HuH-7.5 (cell line): ENCODE measurements at regions not wholly inside any gene's neighbourhood (a gene's known extent, or its start where the extent isn't known, plus 50 kb on each side); places are given as distances from the start of the nearest gene placed in this dataset.
"Not testable (repeated sequence)": the region's sequence is repeated elsewhere in the genome, so short reads cannot be mapped to it uniquely, and the experiment has no call there.

Source experiments
- DNase-seq: peaks from one replicate; pipeline ENCODE4 v3.0.0; 2011; ENCODE audit warnings: low spot score

- DNase-seq = no peak
These were observed 68.5 kb downstream of the TMCO5A start for GRCh38 chr15:38002883-38003477.

- DNase-seq = no peak
These were observed 69.9 kb downstream of the TMCO5A start for GRCh38 chr15:38004218-38004861.

GRCh38 chr15:38005953-38006808 lies 71.7 kb downstream of the TMCO5A start:
- no peak for DNase-seq

GRCh38 chr15:38010395-38010794 lies 76.0 kb downstream of the TMCO5A start:
- DNase-seq = no peak

GRCh38 chr15:38012894-38013293 lies 78.5 kb downstream of the TMCO5A start:
- DNase-seq = no peak

GRCh38 chr15:38017721-38018120 lies 83.3 kb downstream of the TMCO5A start:
- DNase-seq = no peak

- no peak for DNase-seq
These were observed 84.6 kb downstream of the TMCO5A start for GRCh38 chr15:38019066-38019465.

- no peak for DNase-seq
These were observed 86.8 kb downstream of the TMCO5A start for GRCh38 chr15:38021259-38021658.

- DNase-seq = no peak
These were observed 90.1 kb downstream of the TMCO5A start for GRCh38 chr15:38024293-38025091.

- DNase-seq = not testable (repeated sequence)
These were observed 91.2 kb downstream of the TMCO5A start for GRCh38 chr15:38025656-38026055.

- no peak for DNase-seq
These were observed 94.4 kb downstream of the TMCO5A start for GRCh38 chr15:38028869-38029268.

GRCh38 chr15:38029736-38030135 lies 95.3 kb downstream of the TMCO5A start:
- DNase-seq = no peak

- DNase-seq = no peak
These were observed 96.2 kb downstream of the TMCO5A start for GRCh38 chr15:38030609-38031008.

- no peak for DNase-seq
These were observed 101.3 kb downstream of the TMCO5A start for GRCh38 chr15:38035701-38036100.

- no peak for DNase-seq
These were observed 102.4 kb downstream of the TMCO5A start for GRCh38 chr15:38036790-38037338.

- no peak for DNase-seq
These were observed 104.4 kb downstream of the TMCO5A start for GRCh38 chr15:38038659-38039442.

- no peak for DNase-seq
These were observed 106.2 kb downstream of the TMCO5A start for GRCh38 chr15:38040615-38041014.

GRCh38 chr15:38041576-38041975 lies 107.1 kb downstream of the TMCO5A start:
- no peak for DNase-seq

- DNase-seq = no peak
These were observed 107.8 kb downstream of the TMCO5A start for GRCh38 chr15:38042211-38042610.

- DNase-seq = no peak
These were observed 108.4 kb downstream of the TMCO5A start for GRCh38 chr15:38042707-38043445.
